ENCODE measurements at regions not wholly inside any gene's neighbourhood (a gene's known extent, or its start where the extent isn't known, plus 50 kb on each side); places are given as distances from the start of the nearest gene placed in this dataset.

DNA sequence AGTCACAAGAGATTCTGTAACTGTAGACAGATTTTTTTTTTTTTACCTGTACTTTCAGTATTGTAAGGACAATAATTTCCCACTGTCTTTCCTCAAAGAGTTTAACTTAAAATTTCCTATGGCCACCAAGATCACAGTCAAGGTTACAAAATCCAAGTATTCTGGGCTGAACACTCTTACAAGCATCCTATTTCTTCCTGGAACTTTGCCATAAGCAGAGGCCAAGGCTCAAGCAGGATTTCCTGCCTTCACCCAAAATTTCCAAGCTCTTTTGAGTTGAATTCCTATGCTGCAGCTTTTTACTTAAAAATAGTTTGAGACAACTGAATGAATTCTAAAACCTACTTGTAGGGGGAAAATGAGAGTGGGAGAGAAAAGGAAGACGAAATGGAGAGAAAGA is 299.4 kb downstream of the ZNF516 start:
- Histone ChIP-seq H2AFZ (no peak overlapping the region), H3K79me2 (no peaks in the 10 kb centered on the region), H3K9me3 (ENCODE audit: control insufficient read depth, low read length) (no peaks in the 10 kb centered on the region), H3K36me3 (ENCODE audit: control insufficient read depth, insufficient read depth, low read length) (no peaks in the 10 kb centered on the region), H3K27me3 (ENCODE audit: control insufficient read depth, insufficient read depth, low read length) (no peaks in the 10 kb centered on the region), H3K27ac (no peak overlapping the region), H3K4me2 (ENCODE audit: low read length) (no peak overlapping the region), H3K4me3 (ENCODE audit: low read depth, low read length) (no peak overlapping the region), H3K4me1 (no peaks in the 10 kb centered on the region), H3K9ac (no peak overlapping the region)
- TF ChIP-seq, protein P1, sequence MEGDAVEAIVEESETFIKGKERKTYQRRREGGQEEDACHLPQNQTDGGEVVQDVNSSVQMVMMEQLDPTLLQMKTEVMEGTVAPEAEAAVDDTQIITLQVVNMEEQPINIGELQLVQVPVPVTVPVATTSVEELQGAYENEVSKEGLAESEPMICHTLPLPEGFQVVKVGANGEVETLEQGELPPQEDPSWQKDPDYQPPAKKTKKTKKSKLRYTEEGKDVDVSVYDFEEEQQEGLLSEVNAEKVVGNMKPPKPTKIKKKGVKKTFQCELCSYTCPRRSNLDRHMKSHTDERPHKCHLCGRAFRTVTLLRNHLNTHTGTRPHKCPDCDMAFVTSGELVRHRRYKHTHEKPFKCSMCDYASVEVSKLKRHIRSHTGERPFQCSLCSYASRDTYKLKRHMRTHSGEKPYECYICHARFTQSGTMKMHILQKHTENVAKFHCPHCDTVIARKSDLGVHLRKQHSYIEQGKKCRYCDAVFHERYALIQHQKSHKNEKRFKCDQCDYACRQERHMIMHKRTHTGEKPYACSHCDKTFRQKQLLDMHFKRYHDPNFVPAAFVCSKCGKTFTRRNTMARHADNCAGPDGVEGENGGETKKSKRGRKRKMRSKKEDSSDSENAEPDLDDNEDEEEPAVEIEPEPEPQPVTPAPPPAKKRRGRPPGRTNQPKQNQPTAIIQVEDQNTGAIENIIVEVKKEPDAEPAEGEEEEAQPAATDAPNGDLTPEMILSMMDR (IDR thresholded peaks at IDR 0.05), result no peak

DNA sequence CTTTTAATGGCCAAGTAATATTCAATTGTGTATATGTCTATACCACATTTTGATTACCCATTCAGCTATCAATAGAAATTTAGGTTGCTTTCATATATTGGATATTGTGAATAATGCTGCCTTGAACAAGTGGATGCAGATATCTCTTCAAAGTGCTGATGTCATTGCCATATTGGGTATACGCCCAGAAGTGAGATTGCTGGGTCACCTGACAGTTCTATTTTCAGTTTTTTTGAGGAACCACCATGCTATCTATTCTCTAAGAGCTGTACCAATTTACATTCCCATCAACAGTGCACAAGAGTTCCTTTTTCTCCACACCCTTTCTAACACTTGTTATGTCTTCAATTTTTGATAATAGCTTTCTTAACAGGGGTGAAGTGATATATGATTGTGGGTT is 306.9 kb downstream of the ZNF516 start:
- no peaks in the 10 kb centered on the region for H3K36me3 ChIP-seq (ENCODE audit: control insufficient read depth, insufficient read depth, low read length)
- H3K4me3 ChIP-seq (ENCODE audit: low read depth, low read length), result no peak overlapping the region
- H3K4me2 ChIP-seq (ENCODE audit: low read length), result no peak overlapping the region
- H3K9ac ChIP-seq, result no peak overlapping the region
- H2AFZ ChIP-seq, result no peak overlapping the region
- H3K4me1 ChIP-seq, result no peaks in the 10 kb centered on the region
- H3K27ac ChIP-seq, result no peak overlapping the region
- TF ChIP-seq, protein P1 (IDR thresholded peaks at IDR 0.05), result no peak
- H3K27me3 ChIP-seq (ENCODE audit: control insufficient read depth, insufficient read depth, low read length), result no peaks in the 10 kb centered on the region
- no peaks in the 10 kb centered on the region for H3K9me3 ChIP-seq (ENCODE audit: control insufficient read depth, low read length)
- H3K79me2 ChIP-seq, result no peaks in the 10 kb centered on the region

DNA sequence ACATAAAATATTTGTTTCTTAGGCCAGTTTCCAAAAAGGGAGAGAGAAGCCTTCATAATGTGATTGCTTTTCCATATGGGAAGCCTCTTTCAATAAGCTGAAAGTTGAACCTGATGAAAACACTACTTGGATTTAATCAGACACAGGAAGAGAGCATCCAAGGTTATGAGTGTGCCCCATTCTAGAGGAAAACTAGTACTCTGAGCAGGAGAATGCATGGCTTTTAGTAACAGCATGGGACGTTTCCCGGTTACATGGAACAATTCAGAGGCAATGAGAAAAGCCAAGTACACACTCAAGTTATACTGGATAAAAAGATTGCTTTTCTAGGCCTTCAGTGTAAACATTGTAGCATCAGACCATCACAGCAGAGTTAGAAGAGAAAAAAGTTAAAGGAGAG is 315.8 kb downstream of the ZNF516 start:
- Histone ChIP-seq H3K4me3 (ENCODE audit: low read depth, low read length) (no peak overlapping the region), H3K36me3 (ENCODE audit: control insufficient read depth, insufficient read depth, low read length) (no peaks in the 10 kb centered on the region), H2AFZ (no peak overlapping the region), H3K9ac (no peak overlapping the region), H3K4me1 (no peaks in the 10 kb centered on the region), H3K27me3 (ENCODE audit: control insufficient read depth, insufficient read depth, low read length) (no peaks in the 10 kb centered on the region), H3K27ac (no peak overlapping the region), H3K4me2 (ENCODE audit: low read length) (no peak overlapping the region), H3K79me2 (no peaks in the 10 kb centered on the region), H3K9me3 (ENCODE audit: control insufficient read depth, low read length) (no peaks in the 10 kb centered on the region)
- TF ChIP-seq, protein P1 (IDR thresholded peaks at IDR 0.05), result no peak

DNA sequence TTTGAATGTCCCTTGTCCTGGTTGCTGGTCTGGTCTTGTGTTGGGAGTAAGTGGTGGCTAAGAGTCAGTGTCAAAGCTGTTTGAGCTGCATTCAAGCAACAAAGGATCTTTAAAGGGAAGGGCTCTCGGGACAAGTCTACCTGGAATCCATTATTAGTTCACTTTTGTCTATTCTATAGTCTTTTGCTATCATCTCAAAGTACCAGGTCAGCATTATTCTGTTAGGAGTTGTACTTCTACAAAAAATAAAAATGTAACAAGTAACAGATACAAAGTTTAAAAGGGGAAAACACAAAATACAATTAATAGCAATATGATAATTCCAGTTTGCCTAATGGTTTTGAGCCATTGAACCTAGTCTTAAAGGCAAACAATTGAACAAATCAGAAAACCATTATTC is 317.9 kb downstream of the ZNF516 start:
- Histone ChIP-seq H3K27me3 (ENCODE audit: control insufficient read depth, insufficient read depth, low read length) (no peaks in the 10 kb centered on the region), H3K4me1 (no peaks in the 10 kb centered on the region), H3K79me2 (no peaks in the 10 kb centered on the region), H3K9ac (no peak overlapping the region), H3K27ac (no peak overlapping the region), H2AFZ (no peak overlapping the region), H3K4me2 (ENCODE audit: low read length) (no peak overlapping the region), H3K36me3 (ENCODE audit: control insufficient read depth, insufficient read depth, low read length) (no peaks in the 10 kb centered on the region), H3K4me3 (ENCODE audit: low read depth, low read length) (no peak overlapping the region), H3K9me3 (ENCODE audit: control insufficient read depth, low read length) (no peaks in the 10 kb centered on the region)
- TF ChIP-seq, protein P1 (IDR thresholded peaks at IDR 0.05), result no peak

DNA sequence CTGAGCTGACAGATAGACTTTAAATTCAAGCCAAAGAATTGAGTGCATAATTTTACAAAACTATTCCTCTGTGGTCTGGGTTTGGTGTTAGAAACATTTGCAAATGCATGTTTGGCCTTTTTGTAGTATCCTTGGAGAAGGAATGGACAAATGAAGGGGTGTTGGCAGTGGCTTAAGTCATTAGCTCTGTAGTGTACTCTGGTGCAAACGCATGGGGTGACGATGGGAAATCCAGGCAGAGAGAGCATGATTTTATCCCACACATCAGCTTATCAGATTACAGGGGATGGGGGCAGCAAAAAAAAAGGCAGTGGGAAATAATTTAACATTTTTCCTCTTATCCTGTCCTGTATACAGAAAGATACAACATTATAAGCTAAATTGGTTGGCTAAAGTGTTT is 320.6 kb downstream of the ZNF516 start:
- no peak overlapping the region for H2AFZ ChIP-seq
- no peaks in the 10 kb centered on the region for H3K9me3 ChIP-seq (ENCODE audit: control insufficient read depth, low read length)
- H3K36me3 ChIP-seq (ENCODE audit: control insufficient read depth, insufficient read depth, low read length), result no peaks in the 10 kb centered on the region
- no peak overlapping the region for H3K27ac ChIP-seq
- H3K27me3 ChIP-seq (ENCODE audit: control insufficient read depth, insufficient read depth, low read length), result no peaks in the 10 kb centered on the region
- H3K9ac ChIP-seq, result no peak overlapping the region
- TF ChIP-seq, protein P1 (IDR thresholded peaks at IDR 0.05), result no peak
- H3K79me2 ChIP-seq, result no peaks in the 10 kb centered on the region
- H3K4me2 ChIP-seq (ENCODE audit: low read length), result no peak overlapping the region
- H3K4me1 ChIP-seq, result no peaks in the 10 kb centered on the region
- no peak overlapping the region for H3K4me3 ChIP-seq (ENCODE audit: low read depth, low read length)
